ENCODE measurements at regions not wholly inside any gene's neighbourhood (a gene's known extent, or its start where the extent isn't known, plus 50 kb on each side); places are given as distances from the start of the nearest gene placed in this dataset.

GRCh38 chr6:117761610-117762009 lies 86.3 kb downstream of the NUS1 start:
- TF ChIP-seq POLR2A (IDR thresholded peaks at IDR 0.05) (no peak), POLR2AphosphoS5 (IDR thresholded peaks at IDR 0.05) (no peak), CTCF (IDR thresholded peaks at IDR 0.05) (no peak)

All from gastroesophageal sphincter (tissue), 3 donors.